ENCODE measurements at regions not wholly inside any gene's neighbourhood (a gene's known extent, or its start where the extent isn't known, plus 50 kb on each side); places are given as distances from the start of the nearest gene placed in this dataset.

- H3K9me3 ChIP-seq (ENCODE audit: low read length): no peaks in the 10 kb centered on the region
- no peaks in the 10 kb centered on the region for H3F3A ChIP-seq (ENCODE audit: insufficient read depth, low read length, poor library complexity, severe bottlenecking)
- H2AFZ ChIP-seq (ENCODE audit: low read depth, low read length): no peak overlapping the region
- no peaks in the 10 kb centered on the region for H3K27me3 ChIP-seq (ENCODE audit: insufficient read depth, low read depth, low read length)
- no peak overlapping the region for H3K27ac ChIP-seq (ENCODE audit: low read length)
- H3K9me2 ChIP-seq (ENCODE audit: insufficient read depth, low read length): no peaks in the 10 kb centered on the region
- no peak overlapping the region for H3K4me3 ChIP-seq (ENCODE audit: low read length)
- TF ChIP-seq REST (IDR thresholded peaks at IDR 0.05; ENCODE audit: borderline replicate concordance): no peak
- TF ChIP-seq TAF1 (IDR thresholded peaks at IDR 0.05; ENCODE audit: low read depth): no peak
- TF ChIP-seq, protein P1, sequence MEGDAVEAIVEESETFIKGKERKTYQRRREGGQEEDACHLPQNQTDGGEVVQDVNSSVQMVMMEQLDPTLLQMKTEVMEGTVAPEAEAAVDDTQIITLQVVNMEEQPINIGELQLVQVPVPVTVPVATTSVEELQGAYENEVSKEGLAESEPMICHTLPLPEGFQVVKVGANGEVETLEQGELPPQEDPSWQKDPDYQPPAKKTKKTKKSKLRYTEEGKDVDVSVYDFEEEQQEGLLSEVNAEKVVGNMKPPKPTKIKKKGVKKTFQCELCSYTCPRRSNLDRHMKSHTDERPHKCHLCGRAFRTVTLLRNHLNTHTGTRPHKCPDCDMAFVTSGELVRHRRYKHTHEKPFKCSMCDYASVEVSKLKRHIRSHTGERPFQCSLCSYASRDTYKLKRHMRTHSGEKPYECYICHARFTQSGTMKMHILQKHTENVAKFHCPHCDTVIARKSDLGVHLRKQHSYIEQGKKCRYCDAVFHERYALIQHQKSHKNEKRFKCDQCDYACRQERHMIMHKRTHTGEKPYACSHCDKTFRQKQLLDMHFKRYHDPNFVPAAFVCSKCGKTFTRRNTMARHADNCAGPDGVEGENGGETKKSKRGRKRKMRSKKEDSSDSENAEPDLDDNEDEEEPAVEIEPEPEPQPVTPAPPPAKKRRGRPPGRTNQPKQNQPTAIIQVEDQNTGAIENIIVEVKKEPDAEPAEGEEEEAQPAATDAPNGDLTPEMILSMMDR (IDR thresholded peaks at IDR 0.05; ENCODE audit: poor library complexity, severe bottlenecking): no peak
- no peak for TF ChIP-seq SMC3 (conservative IDR thresholded peaks at IDR 0.05; ENCODE audit: poor library complexity)
- H4K20me1 ChIP-seq (ENCODE audit: insufficient read depth): no peaks in the 10 kb centered on the region
- no peak overlapping the region for H3K4me2 ChIP-seq (ENCODE audit: low read length)
- H3K79me2 ChIP-seq (replicated peaks; ENCODE audit: insufficient read depth, low read length): no peaks in the 10 kb centered on the region
- H3K9ac ChIP-seq (ENCODE audit: low read length): no peak overlapping the region
- no peaks in the 10 kb centered on the region for H3K36me3 ChIP-seq (ENCODE audit: insufficient read depth, low read length)
Measured at GRCh38 chrX:39020051-39020669, 218.9 kb downstream of the MID1IP1 start.

- no peaks in the 10 kb centered on the region for H3F3A ChIP-seq (ENCODE audit: insufficient read depth, low read length, poor library complexity, severe bottlenecking)
- no peaks in the 10 kb centered on the region for H3K9me2 ChIP-seq (ENCODE audit: insufficient read depth, low read length)
- no peak for TF ChIP-seq RAD21 (conservative IDR thresholded peaks at IDR 0.05)
- TF ChIP-seq, protein P1 (IDR thresholded peaks at IDR 0.05; ENCODE audit: poor library complexity, severe bottlenecking): no peak
- no peak for TF ChIP-seq MXI1 (conservative IDR thresholded peaks at IDR 0.05; ENCODE audit: poor library complexity, severe bottlenecking)
- no peak for TF ChIP-seq POLR2AphosphoS5 (IDR thresholded peaks at IDR 0.05)
- TF ChIP-seq TAF1 (IDR thresholded peaks at IDR 0.05; ENCODE audit: low read depth): no peak
- no peak for TF ChIP-seq EP300 (conservative IDR thresholded peaks at IDR 0.05; ENCODE audit: poor library complexity, severe bottlenecking)
- TF ChIP-seq SMC3 (conservative IDR thresholded peaks at IDR 0.05; ENCODE audit: poor library complexity): no peak
- TF ChIP-seq EZH2 (IDR thresholded peaks at IDR 0.05; ENCODE audit: borderline replicate concordance, insufficient read depth, low read length, poor library complexity, severe bottlenecking): no peak
- TF ChIP-seq REST (IDR thresholded peaks at IDR 0.05; ENCODE audit: borderline replicate concordance): no peak
- H3K4me3 ChIP-seq (ENCODE audit: low read length): no peak overlapping the region
- no peaks in the 10 kb centered on the region for H3K27me3 ChIP-seq (ENCODE audit: insufficient read depth, low read depth, low read length)
- H2AFZ ChIP-seq (ENCODE audit: low read depth, low read length): no peak overlapping the region
- no peaks in the 10 kb centered on the region for H3K36me3 ChIP-seq (ENCODE audit: insufficient read depth, low read length)
- H4K20me1 ChIP-seq (ENCODE audit: insufficient read depth): no peaks in the 10 kb centered on the region
- no peaks in the 10 kb centered on the region for H3K9me3 ChIP-seq (ENCODE audit: low read length)
- H3K9ac ChIP-seq (ENCODE audit: low read length): no peak overlapping the region
- no peaks in the 10 kb centered on the region for H3K79me2 ChIP-seq (replicated peaks; ENCODE audit: insufficient read depth, low read length)
- H3K27ac ChIP-seq (ENCODE audit: low read length): no peak overlapping the region
- H3K4me2 ChIP-seq (ENCODE audit: low read length): no peak overlapping the region
Measured at GRCh38 chrX:39022106-39022505, 220.8 kb downstream of the MID1IP1 start.
